Right atrium auricular region (tissue), 2 donors: ENCODE measurements at regions not wholly inside any gene's neighbourhood (a gene's known extent, or its start where the extent isn't known, plus 50 kb on each side); places are given as distances from the start of the nearest gene placed in this dataset.
"Not testable (repeated sequence)": the region's sequence is repeated elsewhere in the genome, so short reads cannot be mapped to it uniquely, and the experiment has no call there.

Source experiments
- DNase-seq: peaks from one replicate; pipeline ENCODE4 v3.0.0-alpha.2; 2019; ENCODE audit warnings: low spot score
- H3K27ac ChIP-seq, 2 donors: fragments of 200-600 bp; sonication (generic); 1 replicate in 1 of 2; 2 replicates in 1 of 2; pipeline ENCODE4 v1.5.1; 2016 to 2019
- H3K27me3 ChIP-seq, 2 donors: fragments of 200-600 bp; sonication (generic); one replicate each; pipeline versions ENCODE4 v1.5.1 to v1.6.0; 2017 to 2019
- H3K36me3 ChIP-seq: fragments of 200-600 bp; sonication (generic); one replicate; pipeline ENCODE4 v1.5.1; 2016
- H3K4me1 ChIP-seq, 2 donors: fragments of 200-600 bp; sonication (generic); one replicate each; pipeline versions ENCODE4 v1.5.1 to v1.6.0; 2017 to 2019
- H3K4me3 ChIP-seq, 2 donors: fragments of 200-600 bp; sonication (generic); 1 replicate in 1 of 2; 2 replicates in 1 of 2; pipeline ENCODE4 v1.5.1; 2017 to 2019; ENCODE audit warnings: mild to moderate bottlenecking in 1 of 2, moderate library complexity in 1 of 2
- H3K9me3 ChIP-seq, 2 donors: fragments of 200-600 bp; sonication (generic); one replicate each; pipeline ENCODE4 v1.5.1; 2019
- CTCF ChIP-seq, 2 donors: fragments of 200-600 bp; sonication (generic); IDR thresholded peaks; one replicate each; pipeline ENCODE4 v1.5.1; 2019; ENCODE audit warnings: antibody characterized with exemption in 2 of 2

GRCh38 chr11:71156301-71156700 is 96.1 kb downstream of the SHANK2 start:
- Histone ChIP-seq H3K9me3 (no peaks in the 10 kb centered on the region), H3K27me3 (no peaks in the 10 kb centered on the region), H3K4me3 (no peak overlapping the region), H3K27ac (no peak overlapping the region), H3K36me3 (no peaks in the 10 kb centered on the region), H3K4me1 (peaks cover 0 to 6% of the 10 kb centered on the region in 2 donors)
- no peak for TF ChIP-seq CTCF (IDR thresholded peaks at IDR 0.05)
- DNase-seq: no peak

DNA sequence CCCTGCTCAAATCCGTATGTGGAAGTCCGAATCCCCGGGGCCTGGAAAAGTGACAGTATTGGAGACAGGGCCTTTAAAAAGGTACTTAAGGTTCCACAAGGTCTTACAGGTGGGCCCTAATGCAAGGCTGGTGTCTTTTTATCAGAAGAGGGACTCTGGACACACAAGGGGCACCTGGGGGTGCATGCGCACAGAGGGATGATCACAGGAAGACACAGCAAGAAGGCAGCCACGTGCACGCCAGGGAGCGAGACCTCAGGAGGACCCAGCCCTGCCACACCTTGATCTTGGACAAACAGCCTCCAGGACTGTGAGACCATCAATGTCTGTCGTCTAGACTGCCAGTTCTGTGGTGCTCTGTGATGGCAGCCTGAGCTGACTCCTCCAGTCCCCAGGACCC is 96.5 kb downstream of the SHANK2 start:
- Histone ChIP-seq H3K4me1 (peaks cover 0 to 6% of the 10 kb centered on the region in 2 donors), H3K27me3 (no peaks in the 10 kb centered on the region), H3K36me3 (no peaks in the 10 kb centered on the region), H3K4me3 (no peak overlapping the region), H3K27ac (no peak overlapping the region), H3K9me3 (no peaks in the 10 kb centered on the region)
- no peak for TF ChIP-seq CTCF (IDR thresholded peaks at IDR 0.05)
- no peak for DNase-seq

GRCh38 chr11:71154261-71154805 is 98.0 kb downstream of the SHANK2 start:
- H3K4me1 ChIP-seq: peaks cover 0 to 6% of the 10 kb centered on the region in 2 donors
- DNase-seq: no peak
- H3K9me3 ChIP-seq: no peaks in the 10 kb centered on the region
- no peak overlapping the region for H3K4me3 ChIP-seq
- no peaks in the 10 kb centered on the region for H3K36me3 ChIP-seq
- H3K27ac ChIP-seq: no peak overlapping the region
- H3K27me3 ChIP-seq: no peaks in the 10 kb centered on the region
- TF ChIP-seq CTCF (IDR thresholded peaks at IDR 0.05): no peak

- no peak for DNase-seq
- H3K4me1 ChIP-seq: peaks cover 0 to 6% of the 10 kb centered on the region in 2 donors
- H3K27ac ChIP-seq: no peak overlapping the region
- no peaks in the 10 kb centered on the region for H3K36me3 ChIP-seq
- no peaks in the 10 kb centered on the region for H3K27me3 ChIP-seq
- no peaks in the 10 kb centered on the region for H3K9me3 ChIP-seq
- no peak for TF ChIP-seq CTCF (IDR thresholded peaks at IDR 0.05)
- H3K4me3 ChIP-seq: peak overlapping the region in 1 of 2 donors; percentile 3
Observed at GRCh38 chr11:71153005-71153390, 99.4 kb downstream of the SHANK2 start.

GRCh38 chr11:71152312-71153004 is 99.9 kb downstream of the SHANK2 start:
- H3K27me3 ChIP-seq, H3K36me3 ChIP-seq, H3K4me1 ChIP-seq, H3K9me3 ChIP-seq, DNase-seq, H3K27ac ChIP-seq: not testable (repeated sequence)
- peak overlapping the region in 1 of 2 donors; percentile 3 for H3K4me3 ChIP-seq

GRCh38 chr11:71151561-71151960 is 100.8 kb downstream of the SHANK2 start:
- H3K27me3 ChIP-seq: no peaks in the 10 kb centered on the region

More at GRCh38 chr11:71151561-71151960, 100.8 kb downstream of the SHANK2 start:
- Histone ChIP-seq H3K4me3 (no peak overlapping the region), H3K4me1 (peaks cover 0 to 6% of the 10 kb centered on the region in 2 donors), H3K36me3 (no peaks in the 10 kb centered on the region), H3K9me3 (no peaks in the 10 kb centered on the region), H3K27ac (no peak overlapping the region)
- no peak for DNase-seq
- TF ChIP-seq CTCF (IDR thresholded peaks at IDR 0.05): no peak
